GM12891 (cell line): ENCODE measurements at regions not wholly inside any gene's neighbourhood (a gene's known extent, or its start where the extent isn't known, plus 50 kb on each side); places are given as distances from the start of the nearest gene placed in this dataset.

ENCODE experiments used
- POLR2AphosphoS5 ChIP-seq: IDR thresholded peaks from 2 replicates; pipeline ENCODE4 v1.6.1; 2011; ENCODE audit warnings: low read depth, low read length, control low read depth
- TAF1 ChIP-seq: IDR thresholded peaks from 2 replicates; pipeline ENCODE4 v1.6.1; 2011; ENCODE audit warnings: low read depth, low read length, control low read depth

DNA sequence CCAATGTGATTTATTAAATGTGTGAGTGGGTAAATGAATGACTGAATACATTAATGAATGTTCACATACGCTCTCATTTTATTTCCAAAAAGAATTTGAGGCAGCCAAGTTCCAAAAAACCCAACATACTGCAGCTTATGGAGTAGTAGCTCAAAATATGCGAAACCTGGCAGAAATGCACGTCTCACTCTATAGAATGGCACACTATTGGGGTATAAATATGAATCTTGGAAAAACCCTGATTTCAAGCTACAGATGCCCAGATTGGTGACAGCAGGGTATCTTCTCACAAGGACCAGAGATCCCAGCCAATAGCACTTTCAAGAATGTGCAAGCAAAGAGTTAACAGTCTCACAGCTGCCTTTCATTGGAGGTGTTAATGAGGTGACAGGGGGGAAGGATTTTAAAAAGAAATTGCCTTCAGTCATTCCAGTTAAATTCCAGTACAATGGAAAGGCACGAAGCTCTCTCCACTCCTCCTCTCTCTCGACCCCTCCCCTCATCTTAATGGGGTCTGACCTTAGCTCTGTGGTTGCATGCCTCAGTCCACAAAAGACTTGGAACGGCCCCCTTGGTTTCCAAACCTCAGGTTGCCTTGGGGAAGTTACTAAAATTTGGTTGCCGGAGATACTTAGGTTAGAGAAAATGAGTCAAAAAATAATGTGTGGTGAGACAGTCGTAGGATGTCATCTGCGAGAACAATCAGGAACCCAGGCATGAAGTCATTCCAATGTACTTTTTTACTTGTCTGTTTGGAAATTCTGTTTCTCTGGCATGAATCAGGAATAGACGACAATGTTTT lies 307.4 kb downstream of the NFIB start:
- TF ChIP-seq TAF1 (no peak), POLR2AphosphoS5 (no peak)
